Activated CD8-positive, alpha-beta memory T cell treated with anti-CD3 and anti-CD28 coated beads, Interleukin-2, amount 10 ng/mL, durations not matched to agents 7 days and 5 days (primary cell): ENCODE measurements at regions not wholly inside any gene's neighbourhood (a gene's known extent, or its start where the extent isn't known, plus 50 kb on each side); places are given as distances from the start of the nearest gene placed in this dataset.
A peak's percentile ranks its signal among the peaks of the same experiment; 100 is the strongest.

ENCODE experiments used
- ATAC-seq: fragments of 150-1000 bp; cut with Tn5 transposase; one replicate; pipeline ENCODE4 v1.10.0; 2021; ENCODE audit warnings: moderate library complexity
- CTCF ChIA-PET: fragments of 350-600 bp; sonication (Branson Sonifier 250); formaldehyde crosslinking; loops from one replicate; lab custom pipeline; 2021; ENCODE audit warnings: antibody characterized with exemption; lab: Charles Lee
- DNase-seq: peaks from one replicate; pipeline ENCODE4 v3.0.0-alpha.2; 2020
- H3K27ac Mint-ChIP-seq: one replicate; pipeline ENCODE4 v1.8.0; 2021; ENCODE audit warnings: mild to moderate bottlenecking, mixed read lengths
- H3K27me3 Mint-ChIP-seq: one replicate; pipeline ENCODE4 v1.8.0; 2021; ENCODE audit warnings: mixed read lengths
- H3K36me3 Mint-ChIP-seq: one replicate; pipeline ENCODE4 v1.8.0; 2021; ENCODE audit warnings: mild to moderate bottlenecking, mixed read lengths
- H3K4me1 Mint-ChIP-seq: one replicate; pipeline ENCODE4 v1.8.0; 2021; ENCODE audit warnings: mixed read lengths
- H3K4me3 Mint-ChIP-seq: one replicate; pipeline ENCODE4 v1.8.0; 2021; ENCODE audit warnings: mild to moderate bottlenecking, moderate library complexity, mixed read lengths
- H3K9me3 Mint-ChIP-seq: one replicate; pipeline ENCODE4 v1.8.0; 2022; ENCODE audit warnings: low read depth, mixed read lengths

DNA sequence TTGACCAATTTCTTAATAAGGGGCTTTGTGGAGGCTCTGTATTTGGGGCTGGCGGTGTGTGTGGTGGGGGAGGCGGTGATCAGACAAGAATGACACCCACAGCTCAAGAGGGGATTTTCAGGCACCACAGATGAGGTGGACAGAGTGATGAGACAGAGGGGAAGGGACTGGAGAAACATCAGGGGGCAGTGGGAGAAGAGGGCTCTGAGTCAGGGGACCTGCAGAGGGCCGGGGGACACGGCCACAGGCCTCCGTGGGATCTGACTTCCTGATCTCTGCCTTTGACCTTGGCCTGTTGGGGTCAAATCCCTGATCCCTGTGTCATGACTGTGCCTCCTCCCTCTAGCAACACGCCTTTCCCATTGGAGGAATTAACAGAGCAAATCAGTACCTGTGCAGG, 197.7 kb downstream of the C9orf50 start:
- CTCF ChIA-PET: no interaction called here
- Mint-ChIP-seq H3K27me3 (no peaks in the 10 kb centered on the region), H3K36me3 (no peaks in the 10 kb centered on the region), H3K9me3 (no peaks in the 10 kb centered on the region), H3K27ac (no peak overlapping the region), H3K4me1 (peaks cover 27% of the 10 kb centered on the region), H3K4me3 (no peak overlapping the region)
- ATAC-seq (no peak), DNase-seq (no peak)

DNA sequence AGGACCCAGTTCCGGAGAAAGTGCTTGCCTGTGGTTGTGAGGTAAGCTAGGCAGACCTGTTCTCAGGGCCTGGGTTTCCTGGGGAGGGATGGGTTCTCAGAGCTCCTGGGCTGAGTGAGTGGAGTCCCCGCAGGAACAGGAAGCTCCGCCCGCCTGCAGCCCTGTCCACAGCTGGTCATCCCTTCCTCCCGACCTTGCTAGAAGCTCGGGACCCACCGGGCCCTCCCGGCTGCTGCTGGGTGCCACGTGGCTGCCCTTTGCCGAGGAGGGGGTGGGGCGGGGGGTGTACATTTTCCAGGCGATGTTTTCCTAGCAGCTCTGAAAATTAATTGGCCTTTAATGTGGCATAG, 198.1 kb downstream of the C9orf50 start:
- ATAC-seq: peak; percentile 51
- no peaks in the 10 kb centered on the region for H3K36me3 Mint-ChIP-seq
- CTCF ChIA-PET: interaction anchor here (1.2 kb wide), 1 partner anchor 10 kb away, joined by 3 read pairs; no protein-coding TSS in a partner anchor

DNA sequence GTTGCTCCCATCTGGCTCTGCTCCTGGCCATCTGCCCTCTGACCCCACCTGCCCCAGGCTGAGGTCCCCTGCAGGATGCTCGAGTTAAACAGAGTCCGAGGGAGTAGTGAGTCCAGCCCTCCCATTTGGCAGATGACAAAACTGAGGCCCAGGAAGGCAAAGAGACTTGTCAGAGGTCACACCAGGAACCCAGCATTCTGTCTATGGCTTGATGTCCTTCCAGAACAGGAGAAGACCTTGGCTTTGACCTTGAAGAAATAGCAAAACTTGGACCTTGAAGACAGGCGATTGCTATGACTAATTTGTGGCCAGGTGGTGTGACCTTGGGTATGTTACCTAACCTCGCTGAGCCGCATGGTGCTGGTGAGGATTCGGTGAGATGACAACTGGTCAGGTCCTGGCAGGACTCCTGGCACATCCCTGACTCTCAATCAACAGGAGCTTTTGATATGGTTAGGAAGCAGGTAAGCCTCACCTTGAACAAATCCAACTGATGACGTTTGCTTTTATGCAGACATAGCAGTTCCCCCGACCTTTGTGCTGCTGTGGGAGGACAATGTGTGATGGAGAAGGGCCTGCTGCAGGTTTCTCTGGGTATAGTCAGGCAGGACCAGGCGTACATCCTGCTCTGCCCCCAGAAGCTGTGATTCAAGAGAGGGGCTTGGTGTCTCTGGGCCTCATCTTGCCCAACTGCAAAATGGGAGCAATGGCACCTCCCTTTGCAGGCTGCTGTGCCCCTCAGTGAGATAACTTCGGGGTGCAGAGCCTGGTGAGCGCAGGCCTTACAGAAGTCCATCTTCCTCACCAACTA, 198.7 kb downstream of the C9orf50 start:
- ATAC-seq (peak; percentile 50), DNase-seq (no peak)
- Mint-ChIP-seq H3K4me3 (no peak overlapping the region), H3K36me3 (no peaks in the 10 kb centered on the region), H3K4me1 (peaks cover 27% of the 10 kb centered on the region), H3K27ac (no peak overlapping the region), H3K27me3 (no peaks in the 10 kb centered on the region), H3K9me3 (no peaks in the 10 kb centered on the region)
- CTCF ChIA-PET: interaction anchor here (1.2 kb wide), 2 partner anchors 11 to 291 kb away, joined by 3 read pairs; no protein-coding TSS in a partner anchor

More for the DNA sequence above, 198.1 kb downstream of the C9orf50 start:
- peak; percentile 54 for DNase-seq
- H3K27ac Mint-ChIP-seq: no peak overlapping the region
- no peak overlapping the region for H3K4me3 Mint-ChIP-seq
- H3K9me3 Mint-ChIP-seq: no peaks in the 10 kb centered on the region
- H3K27me3 Mint-ChIP-seq: no peaks in the 10 kb centered on the region
- H3K4me1 Mint-ChIP-seq: peaks cover 27% of the 10 kb centered on the region

DNA sequence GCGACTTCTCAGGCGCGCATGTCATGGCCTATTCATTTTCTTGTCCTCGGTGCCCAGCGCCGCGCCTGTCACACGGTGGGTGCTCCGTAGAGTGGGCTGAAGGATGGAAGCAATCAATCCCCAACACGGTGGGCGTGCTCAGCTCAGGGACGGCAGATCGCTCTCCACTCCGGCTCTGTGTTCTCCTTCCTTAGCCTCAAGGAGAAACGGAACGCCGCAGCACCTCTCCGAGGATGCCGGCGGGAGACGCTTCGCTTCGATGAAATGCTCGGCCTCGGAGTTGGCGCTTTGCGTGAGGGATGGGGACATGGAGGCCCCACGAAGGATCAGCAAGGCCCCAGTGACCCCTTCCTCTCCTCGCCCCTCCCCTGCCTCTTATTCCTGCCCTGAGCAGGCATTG, 199.5 kb downstream of the C9orf50 start:
- H3K4me3 Mint-ChIP-seq: no peak overlapping the region
- no peaks in the 10 kb centered on the region for H3K9me3 Mint-ChIP-seq
- CTCF ChIA-PET: interaction anchor here (1.2 to 1.3 kb wide), 2 partner anchors 278 to 290 kb away, joined by 3 to 4 read pairs; no protein-coding TSS in a partner anchor

DNA sequence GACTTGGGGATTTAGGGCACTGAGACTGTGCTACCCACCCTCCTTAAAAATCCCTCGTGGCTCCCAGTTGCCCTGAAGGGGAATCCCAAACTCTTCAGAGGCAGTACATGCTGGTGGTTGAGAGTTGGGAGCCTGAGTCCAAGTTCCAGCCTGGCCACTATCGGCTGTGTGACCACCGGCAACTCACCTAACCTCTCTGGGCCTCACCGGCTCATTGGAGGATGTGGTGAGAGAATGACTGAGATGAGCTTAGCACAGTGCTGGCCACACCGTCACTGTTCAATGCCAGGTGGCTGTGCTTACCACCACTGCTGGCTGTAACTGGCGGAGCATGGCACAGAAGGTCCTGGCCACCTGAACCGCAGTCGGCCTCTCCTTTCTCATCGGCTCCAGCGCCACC, 200.2 kb downstream of the C9orf50 start:
- no peaks in the 10 kb centered on the region for H3K36me3 Mint-ChIP-seq

More for the DNA sequence above, 199.5 kb downstream of the C9orf50 start:
- DNase-seq (no peak), ATAC-seq (no peak)
- Mint-ChIP-seq H3K36me3 (no peaks in the 10 kb centered on the region), H3K4me1 (peaks cover 28% of the 10 kb centered on the region), H3K27me3 (no peaks in the 10 kb centered on the region), H3K27ac (no peak overlapping the region)

DNA sequence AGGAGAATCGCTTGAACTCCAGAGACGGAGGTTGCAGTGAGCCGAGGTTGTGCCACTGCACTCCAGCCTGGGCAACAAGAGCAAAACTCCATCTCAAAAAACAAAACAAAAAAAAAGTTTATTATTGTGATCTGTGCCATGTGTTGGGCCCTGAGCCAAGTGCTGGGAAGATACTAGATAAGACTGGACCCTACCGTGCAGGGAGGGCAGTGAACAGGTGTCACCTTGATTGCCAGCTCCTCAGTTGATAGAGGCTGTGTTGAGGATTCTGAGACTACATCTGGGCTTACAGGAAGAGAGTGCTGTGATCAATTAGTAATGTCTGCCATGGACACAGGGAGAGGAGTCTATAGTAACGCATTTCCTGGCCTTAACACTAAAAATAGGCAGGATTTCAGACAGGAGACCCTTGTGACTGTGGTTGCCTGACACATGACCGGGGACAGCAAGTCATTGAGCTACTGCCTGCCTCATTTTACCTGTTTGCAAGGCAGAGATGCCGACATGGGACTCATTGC, 201.5 kb downstream of the C9orf50 start:
- peaks cover 32% of the 10 kb centered on the region for H3K4me1 Mint-ChIP-seq
- CTCF ChIA-PET: interaction anchor here (0.7 kb wide), 1 partner anchor 205 kb away, joined by 3 read pairs; no protein-coding TSS in a partner anchor

More for the DNA sequence above, 200.2 kb downstream of the C9orf50 start:
- Mint-ChIP-seq H3K27me3 (no peaks in the 10 kb centered on the region), H3K4me1 (peaks cover 29% of the 10 kb centered on the region), H3K27ac (no peak overlapping the region), H3K9me3 (no peaks in the 10 kb centered on the region), H3K4me3 (no peak overlapping the region)
- CTCF ChIA-PET: interaction anchor here (1.3 kb wide), 1 partner anchor 278 kb away, joined by 4 read pairs; no protein-coding TSS in a partner anchor
- ATAC-seq (no peak), DNase-seq (no peak)

DNA sequence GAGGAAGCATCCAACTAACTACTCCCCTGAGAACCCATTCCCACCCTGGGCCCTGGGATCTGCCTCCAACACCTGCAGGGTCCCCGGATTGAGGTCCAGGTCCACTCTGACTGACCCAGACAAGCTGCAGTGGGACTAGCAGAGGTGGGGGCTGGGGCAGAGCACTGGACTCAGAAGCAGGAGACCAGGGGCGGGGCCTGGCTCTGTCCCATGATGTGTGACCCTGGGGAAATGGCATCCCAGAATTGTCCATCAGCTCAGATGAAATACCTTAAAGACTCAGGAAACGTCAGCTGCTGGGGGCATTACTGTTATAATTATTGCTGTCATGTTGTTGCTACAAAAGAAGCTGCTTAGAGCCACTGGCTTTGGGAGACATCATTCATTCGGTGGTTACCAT, 202.4 kb downstream of the C9orf50 start:
- Mint-ChIP-seq H3K27me3 (no peaks in the 10 kb centered on the region), H3K9me3 (no peaks in the 10 kb centered on the region), H3K27ac (no peak overlapping the region), H3K4me3 (no peak overlapping the region), H3K36me3 (no peaks in the 10 kb centered on the region), H3K4me1 (peaks cover 32% of the 10 kb centered on the region)
- CTCF ChIA-PET: no interaction called here
- ATAC-seq (no peak), DNase-seq (no peak)

More for the DNA sequence above, 201.5 kb downstream of the C9orf50 start:
- DNase-seq (no peak), ATAC-seq (no peak)
- no peaks in the 10 kb centered on the region for H3K27me3 Mint-ChIP-seq
- H3K9me3 Mint-ChIP-seq: no peaks in the 10 kb centered on the region
- H3K27ac Mint-ChIP-seq: no peak overlapping the region
- H3K4me3 Mint-ChIP-seq: no peak overlapping the region
- H3K36me3 Mint-ChIP-seq: no peaks in the 10 kb centered on the region

DNA sequence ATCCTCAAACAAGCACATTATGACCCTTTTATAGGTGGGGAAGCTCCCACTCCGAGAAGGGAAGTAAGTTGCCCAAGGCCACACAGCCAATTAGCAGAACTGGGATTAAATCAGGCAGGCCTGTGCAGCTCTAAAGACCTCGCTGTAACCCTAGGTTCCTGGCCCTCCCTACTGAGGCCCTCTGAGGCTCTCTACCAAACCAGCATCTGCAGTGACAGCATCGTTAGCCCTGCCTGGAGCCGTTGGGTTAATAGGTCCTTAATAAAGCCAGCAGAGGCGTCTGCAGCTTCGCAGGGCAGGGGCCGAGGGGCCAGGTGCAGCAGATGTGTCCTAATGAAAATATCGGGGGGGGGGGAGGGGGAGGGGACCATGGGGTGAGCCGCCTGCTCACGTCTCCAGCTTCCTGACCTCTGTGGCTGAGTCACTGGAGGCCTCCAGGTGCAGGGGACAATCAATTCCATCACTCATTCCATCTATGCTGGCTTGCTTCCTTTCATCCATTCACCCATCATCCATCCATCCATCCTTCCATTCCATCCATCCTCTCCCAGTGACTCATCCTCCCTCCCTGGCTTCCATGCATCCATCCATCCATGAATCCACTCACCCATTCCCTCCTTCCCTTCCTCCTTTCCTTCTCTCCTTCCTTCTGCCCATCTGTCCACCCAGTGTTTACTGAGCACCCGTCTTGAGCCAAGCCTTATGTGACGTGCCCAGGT, 203.9 kb downstream of the C9orf50 start:
- H3K36me3 Mint-ChIP-seq: no peaks in the 10 kb centered on the region
- CTCF ChIA-PET: interaction anchor here (0.8 to 1.1 kb wide), 2 partner anchors 43 to 274 kb away, joined by 3 read pairs; no protein-coding TSS in a partner anchor
- no peaks in the 10 kb centered on the region for H3K9me3 Mint-ChIP-seq
- DNase-seq (no peak), ATAC-seq (no peak)
- peaks cover 27% of the 10 kb centered on the region for H3K4me1 Mint-ChIP-seq
- H3K4me3 Mint-ChIP-seq: no peak overlapping the region
- H3K27ac Mint-ChIP-seq: no peak overlapping the region
- no peaks in the 10 kb centered on the region for H3K27me3 Mint-ChIP-seq

DNA sequence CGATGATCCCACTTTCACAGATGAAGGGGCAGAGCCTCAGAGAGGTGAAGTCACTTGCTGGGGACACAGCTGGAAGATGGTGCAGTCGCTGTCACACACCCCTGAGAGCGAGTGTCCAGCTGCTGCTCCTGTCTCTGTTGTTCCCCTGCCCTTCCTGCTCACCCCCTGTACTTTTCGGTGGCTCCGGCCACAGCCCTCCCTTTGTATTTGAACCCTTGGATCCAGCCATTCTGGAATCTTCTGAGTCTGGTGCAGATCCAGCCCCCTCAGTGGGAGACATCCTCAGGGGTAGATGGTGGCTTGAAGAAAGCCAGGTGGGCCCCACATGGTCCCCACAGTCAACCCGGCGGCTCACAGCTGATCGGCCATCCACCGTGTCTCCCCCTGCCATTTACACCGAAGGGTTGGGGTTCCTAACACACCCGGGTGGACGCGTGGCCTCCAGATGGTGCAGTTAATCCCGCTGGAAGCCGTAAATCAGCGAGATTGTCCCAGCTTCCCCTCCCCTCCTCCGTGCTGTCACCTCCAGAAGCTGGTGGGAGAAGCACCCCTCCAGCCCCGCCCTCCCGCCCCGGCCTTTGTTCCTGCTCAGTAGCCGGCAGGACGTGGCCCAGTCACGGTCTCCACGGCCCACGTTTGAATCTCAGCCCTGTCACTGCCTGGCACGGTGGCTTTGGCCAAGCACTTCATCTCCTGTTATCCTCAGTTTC, 204.8 kb downstream of the C9orf50 start:
- Mint-ChIP-seq H3K9me3 (no peaks in the 10 kb centered on the region), H3K27me3 (no peaks in the 10 kb centered on the region), H3K4me1 (peaks cover 23% of the 10 kb centered on the region), H3K27ac (no peak overlapping the region), H3K4me3 (no peak overlapping the region), H3K36me3 (no peaks in the 10 kb centered on the region)
- DNase-seq (no peak), ATAC-seq (no peak)
- CTCF ChIA-PET: interaction anchor here (0.8 to 1.1 kb wide), 2 partner anchors 44 to 273 kb away, joined by 3 read pairs; no protein-coding TSS in a partner anchor

DNA sequence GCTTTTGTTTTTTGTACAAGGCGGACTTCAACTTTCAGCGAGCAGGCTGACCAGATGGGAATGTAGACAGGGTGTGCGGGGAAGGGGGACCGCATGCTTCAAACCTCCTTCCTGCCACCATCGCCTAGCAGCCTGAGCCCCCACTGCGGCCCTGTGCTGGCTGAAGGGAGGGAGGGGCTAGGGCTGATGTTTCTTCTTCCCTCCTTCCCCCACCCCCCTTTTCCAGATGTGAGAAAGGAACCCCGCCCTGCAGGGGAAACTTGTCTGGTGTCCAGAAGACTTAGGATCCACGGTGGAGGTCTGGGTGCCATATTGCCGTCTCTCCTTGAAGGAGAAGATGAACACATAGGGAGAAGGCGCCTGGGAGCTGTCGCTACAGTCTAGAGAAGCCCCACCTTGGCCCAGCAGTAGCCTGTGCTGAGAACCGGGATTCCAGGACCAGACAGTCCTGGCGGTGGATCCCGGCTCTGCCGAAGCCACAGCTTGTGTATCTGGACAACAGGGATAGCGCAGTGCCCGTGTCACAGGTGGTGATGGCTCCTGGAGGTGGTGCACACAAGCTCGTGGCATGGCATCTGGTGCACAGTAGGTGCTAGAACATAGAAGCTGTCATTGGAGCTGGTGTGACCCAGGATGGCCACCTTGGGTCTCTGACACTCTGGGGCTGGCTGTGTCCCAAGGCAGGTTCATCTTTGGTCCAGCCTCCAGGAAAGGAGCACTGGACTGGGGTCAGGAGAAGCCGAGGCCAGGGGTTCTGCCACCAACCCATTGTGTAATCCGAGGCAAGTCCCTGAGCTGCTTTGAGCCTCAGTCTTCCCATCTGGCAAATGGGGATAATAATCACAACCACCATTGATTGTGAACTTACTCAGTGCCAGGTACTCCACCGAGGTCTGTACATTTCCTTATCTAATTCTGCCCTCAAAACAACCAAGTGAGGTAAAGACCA, 205.6 kb downstream of the C9orf50 start:
- no peak for ATAC-seq
- H3K9me3 Mint-ChIP-seq: peaks cover 6% of the 10 kb centered on the region
- peaks cover 6% of the 10 kb centered on the region for H3K36me3 Mint-ChIP-seq

DNA sequence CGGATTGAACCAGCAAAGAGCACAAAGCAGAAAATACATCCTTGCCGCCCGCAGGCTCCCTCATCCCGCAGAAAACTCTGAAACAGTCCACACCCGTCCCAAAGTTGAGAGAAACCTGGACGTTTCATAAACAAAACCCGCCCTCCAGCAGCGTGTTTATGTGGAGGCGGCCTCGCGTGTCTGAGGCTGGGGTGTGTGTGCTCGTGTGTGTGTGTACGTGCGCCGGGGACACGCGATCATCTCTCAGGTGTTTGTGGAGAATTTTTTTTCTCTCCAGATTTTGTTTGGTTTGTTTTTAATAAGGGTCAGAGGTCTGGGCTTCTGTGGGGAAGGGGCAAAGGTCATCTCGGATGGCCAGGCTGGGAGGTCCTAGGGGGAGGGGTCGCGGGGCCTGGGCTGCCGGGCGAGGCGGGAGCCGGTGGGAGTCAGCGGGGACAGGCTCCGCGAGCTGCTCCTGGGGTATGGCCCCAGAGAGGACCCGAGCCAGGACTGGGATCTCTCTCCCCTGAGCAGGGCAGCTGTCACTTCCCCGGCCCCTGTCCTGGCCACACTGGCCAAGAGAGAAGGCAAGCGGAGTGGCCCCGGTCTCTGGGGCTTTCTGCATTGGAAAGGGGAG, 206.4 kb downstream of the C9orf50 start:
- peak overlapping the region; percentile 87 for H3K27ac Mint-ChIP-seq
- peaks cover 8% of the 10 kb centered on the region for H3K9me3 Mint-ChIP-seq
- H3K36me3 Mint-ChIP-seq: peaks cover 10% of the 10 kb centered on the region
- no peaks in the 10 kb centered on the region for H3K27me3 Mint-ChIP-seq
- DNase-seq (no peak), ATAC-seq (no peak)
- CTCF ChIA-PET: no interaction called here
- peak overlapping the region; percentile 55 for H3K4me3 Mint-ChIP-seq
- H3K4me1 Mint-ChIP-seq: peaks cover 21% of the 10 kb centered on the region

More for the DNA sequence above, 205.6 kb downstream of the C9orf50 start:
- H3K27me3 Mint-ChIP-seq: no peaks in the 10 kb centered on the region
- H3K4me3 Mint-ChIP-seq: no peak overlapping the region
- H3K4me1 Mint-ChIP-seq: peaks cover 20% of the 10 kb centered on the region
- CTCF ChIA-PET: no interaction called here
- DNase-seq: no peak
- no peak overlapping the region for H3K27ac Mint-ChIP-seq
